Neural progenitor cell (in vitro differentiated cells): ENCODE measurements at regions not wholly inside any gene's neighbourhood (a gene's known extent, or its start where the extent isn't known, plus 50 kb on each side); places are given as distances from the start of the nearest gene placed in this dataset.

Experiments
- CTCF ChIP-seq: fragments of 200-600 bp; sonication (generic); IDR thresholded peaks from 2 replicates; pipeline ENCODE4 v1.5.1; 2017; ENCODE audit warnings: antibody characterized with exemption, mild to moderate bottlenecking
- EZH2 ChIP-seq: fragments of 200-600 bp; sonication (generic); IDR thresholded peaks from 2 replicates; pipeline ENCODE4 v1.6.1; 2017; ENCODE audit warnings: antibody characterized with exemption, mild to moderate bottlenecking, moderate library complexity
- EZH2phosphoT487 ChIP-seq: fragments of 200-600 bp; sonication (generic); IDR thresholded peaks from 2 replicates; pipeline ENCODE4 v1.6.1; 2017; ENCODE audit warnings: antibody characterized with exemption

DNA sequence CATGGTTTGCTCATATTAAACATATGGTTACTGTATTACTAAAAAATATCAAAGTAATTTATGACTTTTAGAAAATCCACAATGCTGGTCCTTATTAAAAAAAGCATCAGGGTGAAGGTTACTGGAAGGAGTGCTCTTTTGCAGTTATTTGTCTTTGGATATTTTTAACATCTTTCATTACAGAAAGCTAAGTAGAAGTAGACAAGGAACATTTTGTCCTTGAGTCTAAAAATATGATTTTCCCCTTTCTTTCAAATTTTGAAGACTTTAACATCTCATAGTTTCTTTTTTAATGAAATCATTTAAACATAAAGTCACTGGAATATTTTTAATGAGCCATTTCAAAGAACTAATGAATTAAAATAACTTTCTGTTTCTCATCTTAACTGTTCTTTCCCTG is 110.1 kb upstream of the TNS3 start:
- TF ChIP-seq CTCF (no peak), EZH2 (no peak), EZH2phosphoT487 (no peak)
